KMS-11 (cell line): ENCODE measurements at regions not wholly inside any gene's neighbourhood (a gene's known extent, or its start where the extent isn't known, plus 50 kb on each side); places are given as distances from the start of the nearest gene placed in this dataset.

Experiments
- H2AFZ ChIP-seq: fragments of 200-600 bp; sonication (generic); 2 replicates; pipeline ENCODE4 v1.6.1; 2016; ENCODE audit warnings: antibody characterized with exemption, mixed run types, low read depth
- H3K27ac ChIP-seq: fragments of 200-600 bp; sonication (generic); 2 replicates; pipeline ENCODE4 v1.6.1; 2016; ENCODE audit warnings: mild to moderate bottlenecking, mixed run types
- H3K27me3 ChIP-seq: fragments of 200-600 bp; sonication (generic); 2 replicates; pipeline ENCODE4 v1.6.1; 2017; ENCODE audit warnings: mild to moderate bottlenecking, low read depth, mixed run types, moderate library complexity; ENCODE audit not compliant: insufficient read depth
- H3K36me3 ChIP-seq: fragments of 200-600 bp; sonication (generic); 2 replicates; pipeline ENCODE4 v1.6.1; 2017; ENCODE audit warnings: mild to moderate bottlenecking, mixed run types; ENCODE audit not compliant: insufficient read depth
- H3K4me1 ChIP-seq: fragments of 200-600 bp; sonication (generic); 2 replicates; pipeline ENCODE4 v1.6.1; 2016; ENCODE audit warnings: mild to moderate bottlenecking, low read depth, mixed run types; ENCODE audit not compliant: poor library complexity, severe bottlenecking
- H3K4me2 ChIP-seq: fragments of 200-600 bp; sonication (generic); 2 replicates; pipeline ENCODE4 v1.7.0; 2016; ENCODE audit warnings: mild to moderate bottlenecking, mixed run types
- H3K4me3 ChIP-seq: fragments of 200-600 bp; sonication (generic); IDR thresholded peaks from 2 replicates; pipeline ENCODE4 v1.6.1; 2017; ENCODE audit warnings: low read depth, low read length, mixed read lengths; ENCODE audit not compliant: insufficient read depth
- H3K79me2 ChIP-seq: fragments of 200-600 bp; sonication (generic); 2 replicates; pipeline ENCODE4 v1.6.1; 2016; ENCODE audit warnings: low read depth, mixed run types; ENCODE audit not compliant: insufficient read depth
- H3K9ac ChIP-seq: fragments of 200-600 bp; sonication (generic); 2 replicates; pipeline ENCODE4 v1.6.1; 2016; ENCODE audit warnings: mild to moderate bottlenecking, mixed run types
- H4K20me1 ChIP-seq: fragments of 200-600 bp; sonication (generic); 2 replicates; pipeline ENCODE4 v1.6.1; 2016; ENCODE audit warnings: mild to moderate bottlenecking, mixed run types; ENCODE audit not compliant: insufficient read depth
- TF ChIP-seq, protein P1 (sequence below): fragments of 200-600 bp; sonication (generic); conservative IDR thresholded peaks from 2 replicates; pipeline ENCODE4 v1.6.1; 2017; ENCODE audit warnings: low read depth, mild to moderate bottlenecking, antibody characterized with exemption, low read length, moderate library complexity, mixed read lengths

DNA sequence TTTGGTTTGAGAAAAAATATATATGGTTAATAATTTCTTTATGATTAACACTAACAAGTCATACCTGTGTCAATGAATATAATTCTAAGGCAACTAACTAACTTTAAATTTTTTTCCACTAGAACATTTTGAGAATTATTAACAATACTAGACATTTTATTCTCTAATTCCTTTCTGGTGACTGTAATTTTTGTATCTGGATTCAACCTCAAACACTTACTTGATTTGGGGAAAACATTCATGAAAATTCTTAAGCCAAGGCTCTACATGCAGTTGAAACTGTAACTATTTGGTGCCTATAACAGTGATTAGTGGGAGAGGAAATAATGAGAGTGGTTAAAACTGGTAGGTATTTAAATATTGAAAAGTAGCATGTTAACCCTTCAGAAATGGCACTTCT is 546.5 kb upstream of the KLHL29 start:
- Histone ChIP-seq H3K4me3 (no peak overlapping the region), H2AFZ (no peak overlapping the region), H3K36me3 (no peaks in the 10 kb centered on the region), H3K27ac (no peak overlapping the region), H3K9ac (no peak overlapping the region), H3K4me2 (no peak overlapping the region), H3K4me1 (peaks cover 2% of the 10 kb centered on the region), H4K20me1 (no peaks in the 10 kb centered on the region), H3K79me2 (no peaks in the 10 kb centered on the region), H3K27me3 (no peaks in the 10 kb centered on the region)
- TF ChIP-seq, protein P1, sequence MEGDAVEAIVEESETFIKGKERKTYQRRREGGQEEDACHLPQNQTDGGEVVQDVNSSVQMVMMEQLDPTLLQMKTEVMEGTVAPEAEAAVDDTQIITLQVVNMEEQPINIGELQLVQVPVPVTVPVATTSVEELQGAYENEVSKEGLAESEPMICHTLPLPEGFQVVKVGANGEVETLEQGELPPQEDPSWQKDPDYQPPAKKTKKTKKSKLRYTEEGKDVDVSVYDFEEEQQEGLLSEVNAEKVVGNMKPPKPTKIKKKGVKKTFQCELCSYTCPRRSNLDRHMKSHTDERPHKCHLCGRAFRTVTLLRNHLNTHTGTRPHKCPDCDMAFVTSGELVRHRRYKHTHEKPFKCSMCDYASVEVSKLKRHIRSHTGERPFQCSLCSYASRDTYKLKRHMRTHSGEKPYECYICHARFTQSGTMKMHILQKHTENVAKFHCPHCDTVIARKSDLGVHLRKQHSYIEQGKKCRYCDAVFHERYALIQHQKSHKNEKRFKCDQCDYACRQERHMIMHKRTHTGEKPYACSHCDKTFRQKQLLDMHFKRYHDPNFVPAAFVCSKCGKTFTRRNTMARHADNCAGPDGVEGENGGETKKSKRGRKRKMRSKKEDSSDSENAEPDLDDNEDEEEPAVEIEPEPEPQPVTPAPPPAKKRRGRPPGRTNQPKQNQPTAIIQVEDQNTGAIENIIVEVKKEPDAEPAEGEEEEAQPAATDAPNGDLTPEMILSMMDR, result no peak

DNA sequence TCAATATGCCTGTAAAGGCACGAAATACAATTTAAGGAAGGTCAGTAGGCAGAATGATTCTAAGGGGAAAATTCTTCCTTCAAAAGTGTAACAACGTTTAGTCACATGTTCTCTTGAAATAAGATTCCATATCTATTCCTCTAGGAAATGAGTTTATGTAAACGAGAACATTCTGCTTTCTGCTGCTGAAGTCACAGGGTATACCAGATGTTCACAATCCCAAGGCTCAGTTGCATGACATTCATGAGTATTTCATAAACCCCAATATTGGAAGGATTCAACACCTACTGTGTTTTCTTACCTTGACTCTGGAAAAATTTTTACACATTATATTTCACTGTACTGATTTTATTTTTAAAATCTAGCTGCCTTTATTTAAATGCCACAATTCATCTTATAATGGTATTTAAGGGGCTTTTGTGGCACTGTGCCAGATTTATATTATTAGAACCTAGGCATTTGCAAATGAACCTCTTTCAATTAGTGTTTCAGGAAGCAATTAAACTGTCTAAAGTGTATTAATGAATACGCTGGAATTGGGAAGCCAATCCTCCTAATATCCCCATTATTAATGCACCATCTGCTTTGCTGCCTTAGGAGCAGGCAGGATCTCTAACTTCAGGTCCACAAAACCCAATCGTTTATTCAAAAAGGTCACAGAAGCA is 542.6 kb upstream of the KLHL29 start:
- Histone ChIP-seq H3K4me1 (no peaks in the 10 kb centered on the region), H3K36me3 (no peaks in the 10 kb centered on the region), H4K20me1 (no peaks in the 10 kb centered on the region), H3K4me2 (no peak overlapping the region), H3K27me3 (no peaks in the 10 kb centered on the region), H3K9ac (no peak overlapping the region), H3K4me3 (no peak overlapping the region), H3K79me2 (no peaks in the 10 kb centered on the region), H2AFZ (no peak overlapping the region), H3K27ac (no peak overlapping the region)
- TF ChIP-seq, protein P1, result no peak

DNA sequence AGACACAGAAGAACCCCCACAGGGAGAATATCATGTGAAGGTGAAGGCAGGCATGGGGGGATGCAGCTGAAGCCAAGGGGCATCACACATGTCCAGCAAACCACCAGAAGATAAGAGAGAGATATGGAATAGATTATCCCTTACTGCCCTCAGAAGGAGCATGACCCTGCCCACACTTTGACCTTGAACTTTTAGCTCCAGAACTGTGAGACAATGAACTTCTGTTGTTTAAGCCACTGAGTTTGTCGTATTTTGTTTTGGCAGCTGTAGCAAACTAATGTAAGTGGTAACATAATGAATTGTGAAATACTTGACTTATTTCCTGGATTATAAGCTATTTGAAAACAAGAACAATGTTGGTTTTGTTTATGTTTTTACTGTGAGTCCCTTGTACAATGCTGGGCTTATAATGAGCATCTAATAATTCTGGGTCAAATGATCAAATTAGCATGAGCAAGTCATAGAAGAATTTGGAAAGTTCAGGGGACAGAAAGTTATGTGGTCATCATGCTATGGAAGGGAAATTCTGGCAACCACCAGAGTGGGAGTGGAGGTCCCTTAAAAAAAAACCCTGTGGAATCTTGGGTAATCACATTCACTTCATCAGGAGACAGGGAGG is 541.0 kb upstream of the KLHL29 start:
- TF ChIP-seq, protein P1, result no peak
- H3K36me3 ChIP-seq, result no peaks in the 10 kb centered on the region
- H3K27me3 ChIP-seq, result no peaks in the 10 kb centered on the region
- no peak overlapping the region for H3K27ac ChIP-seq
- no peaks in the 10 kb centered on the region for H3K4me1 ChIP-seq
- no peaks in the 10 kb centered on the region for H4K20me1 ChIP-seq
- no peaks in the 10 kb centered on the region for H3K79me2 ChIP-seq
- no peak overlapping the region for H3K9ac ChIP-seq
- no peak overlapping the region for H3K4me2 ChIP-seq
- H3K4me3 ChIP-seq, result no peak overlapping the region
- no peak overlapping the region for H2AFZ ChIP-seq

DNA sequence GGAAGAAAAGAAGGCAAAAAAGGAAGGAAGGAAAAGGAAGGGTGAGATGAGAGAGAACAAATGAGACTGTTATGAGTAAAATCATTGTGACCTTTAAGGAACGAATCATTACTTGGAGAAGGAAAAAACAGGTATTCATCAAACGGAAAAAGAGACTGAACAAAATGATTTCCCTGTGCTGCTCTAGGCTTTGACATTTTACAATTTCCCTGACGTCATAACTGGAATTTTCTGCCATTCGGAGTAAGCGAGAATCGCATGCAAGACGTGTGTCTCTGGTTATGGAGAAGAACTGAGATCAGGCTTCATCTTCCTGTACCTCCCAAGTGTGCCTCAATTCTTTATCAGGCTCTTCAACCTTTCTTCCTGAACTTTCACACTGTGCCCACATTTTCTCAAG is 534.7 kb upstream of the KLHL29 start:
- H3K79me2 ChIP-seq, result no peaks in the 10 kb centered on the region
- H4K20me1 ChIP-seq, result no peaks in the 10 kb centered on the region
- TF ChIP-seq, protein P1, result no peak
- H3K4me2 ChIP-seq, result no peak overlapping the region
- no peak overlapping the region for H2AFZ ChIP-seq
- no peaks in the 10 kb centered on the region for H3K4me1 ChIP-seq
- H3K4me3 ChIP-seq, result no peak overlapping the region
- no peaks in the 10 kb centered on the region for H3K27me3 ChIP-seq
- H3K9ac ChIP-seq, result no peak overlapping the region
- no peaks in the 10 kb centered on the region for H3K36me3 ChIP-seq
- H3K27ac ChIP-seq, result no peak overlapping the region
